ENCODE measurements at regions not wholly inside any gene's neighbourhood (a gene's known extent, or its start where the extent isn't known, plus 50 kb on each side); places are given as distances from the start of the nearest gene placed in this dataset.
A peak's percentile ranks its signal among the peaks of the same experiment; 100 is the strongest.

DNA sequence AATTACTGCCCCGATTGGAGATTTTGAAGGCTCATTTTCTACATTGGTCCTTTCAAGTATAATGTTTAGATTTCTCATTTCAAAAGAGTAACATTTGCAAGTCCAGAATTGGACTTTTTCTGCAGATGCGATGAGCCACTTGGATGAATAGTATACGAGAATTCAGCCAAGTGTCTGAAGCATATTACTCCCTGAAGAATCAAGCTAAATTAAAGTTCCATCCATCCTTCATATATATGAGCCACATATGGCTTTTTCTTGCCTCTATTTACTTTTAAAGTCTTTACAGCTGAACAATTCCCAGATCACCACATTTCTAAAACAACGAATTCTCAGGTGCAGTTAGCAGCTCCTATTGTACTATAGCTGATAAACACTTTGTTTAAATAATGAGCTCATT is 288.7 kb downstream of the CEMIP2 start:
- no peak overlapping the region for H3K27ac ChIP-seq
- TF ChIP-seq CTCF (conservative IDR thresholded peaks at IDR 0.05) (no peak), ZFX (IDR thresholded peaks at IDR 0.05) (no peak)

GRCh38 chr9:71472400-71472799 is 295.9 kb downstream of the CEMIP2 start:
- TF ChIP-seq ZFX (IDR thresholded peaks at IDR 0.05) = no peak
- TF ChIP-seq CTCF (conservative IDR thresholded peaks at IDR 0.05) = no peak
- no peak overlapping the region for H3K27ac ChIP-seq

DNA sequence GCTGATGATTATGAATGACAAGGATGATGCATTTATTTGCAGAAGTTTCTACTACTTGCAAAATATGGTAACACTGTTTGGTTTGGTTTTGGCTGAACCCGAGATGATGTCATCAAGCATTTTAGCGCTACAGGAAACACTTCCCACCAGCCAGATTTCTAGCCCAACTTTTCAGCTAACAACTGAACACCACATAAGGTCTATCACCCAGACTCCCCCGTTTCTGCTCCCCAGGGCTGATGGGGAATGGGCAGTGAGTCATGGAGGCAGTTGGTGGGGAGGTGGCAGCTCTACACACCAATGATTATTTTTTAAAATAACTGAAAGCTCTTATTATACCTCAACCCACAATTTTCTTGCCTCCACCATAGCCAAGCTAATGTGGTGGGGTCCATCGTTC is 302.9 kb downstream of the CEMIP2 start:
- TF ChIP-seq ZFX (IDR thresholded peaks at IDR 0.05) (no peak), CTCF (conservative IDR thresholded peaks at IDR 0.05) (no peak)
- no peak overlapping the region for H3K27ac ChIP-seq

DNA sequence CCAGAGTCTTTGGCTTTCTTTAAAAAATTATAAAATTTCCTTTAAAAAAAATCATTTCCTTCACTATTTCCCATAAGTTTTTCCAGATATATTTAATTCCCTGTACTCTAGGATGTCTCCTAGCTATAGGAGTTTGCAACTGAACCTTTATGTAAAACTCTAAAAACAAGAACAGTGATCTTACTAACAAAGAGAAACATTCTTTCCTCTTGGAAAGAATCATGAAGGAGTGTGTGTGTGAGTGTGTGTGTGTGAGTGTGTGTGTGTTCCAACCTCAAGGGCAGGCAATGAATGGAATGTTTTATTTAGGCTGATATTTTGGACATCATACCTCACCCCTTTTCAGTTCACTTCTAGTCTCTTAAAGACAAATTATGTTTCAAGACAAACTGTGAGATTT is 309.2 kb downstream of the CEMIP2 start:
- TF ChIP-seq ZFX (IDR thresholded peaks at IDR 0.05) = no peak
- no peak for TF ChIP-seq CTCF (conservative IDR thresholded peaks at IDR 0.05)
- no peak overlapping the region for H3K27ac ChIP-seq

GRCh38 chr9:71446473-71447411 is 321.6 kb downstream of the CEMIP2 start:
- TF ChIP-seq CTCF (conservative IDR thresholded peaks at IDR 0.05) = peak; percentile 45
- no peak for TF ChIP-seq ZFX (IDR thresholded peaks at IDR 0.05)
- H3K27ac ChIP-seq = no peak overlapping the region

DNA sequence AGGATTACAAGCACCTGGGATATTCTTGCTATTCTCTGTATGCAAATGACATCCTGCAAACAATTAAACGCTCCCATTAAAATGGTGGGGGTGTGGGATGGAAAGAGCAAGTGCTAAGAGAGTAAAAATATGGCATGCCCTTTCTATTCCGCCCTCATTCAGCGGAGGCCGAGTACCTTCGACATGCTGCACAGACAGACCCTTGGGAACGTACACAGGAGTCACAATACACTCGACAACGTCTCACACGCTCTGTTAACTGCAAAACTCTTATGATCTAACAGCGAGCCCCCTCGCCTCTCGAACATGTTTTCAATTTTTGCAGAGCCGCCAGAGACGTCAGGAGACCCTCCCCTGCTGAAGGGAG is 322.2 kb downstream of the CEMIP2 start:
- TF ChIP-seq CTCF (conservative IDR thresholded peaks at IDR 0.05) (no peak), ZFX (IDR thresholded peaks at IDR 0.05) (no peak)
- H3K27ac ChIP-seq = no peak overlapping the region

DNA sequence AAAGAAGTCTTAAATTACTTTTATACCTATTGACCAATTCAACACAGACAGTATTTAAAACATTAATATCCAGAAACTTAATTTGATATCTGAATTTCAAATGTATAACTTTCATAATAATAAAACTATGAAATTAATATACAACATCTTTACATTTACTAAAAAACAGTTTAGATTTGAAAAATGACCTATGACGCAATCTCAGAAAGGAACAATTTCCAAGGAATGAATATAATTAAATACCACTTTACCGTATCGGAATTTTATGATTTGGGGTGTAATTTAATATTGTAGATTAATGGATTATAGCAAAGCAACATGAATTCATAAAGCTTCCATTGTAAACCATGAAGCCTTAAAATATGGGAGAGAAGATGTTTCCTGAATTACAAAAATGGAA is 321.5 kb upstream of the TRPM3 start:
- TF ChIP-seq CTCF (conservative IDR thresholded peaks at IDR 0.05) (no peak), ZFX (IDR thresholded peaks at IDR 0.05) (no peak)
- H3K27ac ChIP-seq = no peak overlapping the region
